Frontal cortex (tissue), 3 donors: ENCODE measurements at regions not wholly inside any gene's neighbourhood (a gene's known extent, or its start where the extent isn't known, plus 50 kb on each side); places are given as distances from the start of the nearest gene placed in this dataset.

Experiments used
- DNase-seq, 2 donors: peaks; one replicate each; pipeline ENCODE4 v3.0.0; 2012; ENCODE audit warnings: low spot score in 2 of 2
- FAIRE-seq: peaks from 2 replicates; lab custom pipeline; 2012; peaks lifted over from hg19 to GRCh38; lab: Jason Lieb, UNC
- donor health status: control.
- donor health status: control.
- donor health status: control.

DNA sequence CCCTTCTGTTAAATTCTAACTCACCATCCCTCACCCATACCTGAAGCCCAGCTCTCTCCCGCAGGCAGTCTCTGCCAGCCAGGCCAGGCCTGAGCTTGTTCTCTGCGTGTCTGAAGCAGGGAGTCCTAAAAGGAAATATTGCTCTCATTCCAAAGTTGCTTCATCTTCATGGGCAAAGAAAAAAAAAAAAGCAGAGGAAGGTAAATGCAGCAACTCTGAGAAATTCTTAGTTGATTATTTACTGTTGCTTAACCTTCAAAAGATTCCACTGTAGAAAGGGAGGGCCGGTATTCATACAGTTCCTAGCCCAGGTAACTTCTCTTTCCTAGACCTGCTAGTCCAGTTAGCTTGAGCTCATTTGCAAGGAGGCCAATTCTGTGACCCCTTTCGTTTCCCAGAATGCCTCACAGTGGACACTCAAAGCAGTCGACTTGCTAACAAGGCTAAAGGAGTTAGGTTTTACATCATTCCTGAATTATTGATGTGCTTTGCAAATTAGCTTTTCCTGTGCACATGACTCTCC, 193.5 kb upstream of the EEA1 start:
- DNase-seq (no peak), FAIRE-seq (no peak)

DNA sequence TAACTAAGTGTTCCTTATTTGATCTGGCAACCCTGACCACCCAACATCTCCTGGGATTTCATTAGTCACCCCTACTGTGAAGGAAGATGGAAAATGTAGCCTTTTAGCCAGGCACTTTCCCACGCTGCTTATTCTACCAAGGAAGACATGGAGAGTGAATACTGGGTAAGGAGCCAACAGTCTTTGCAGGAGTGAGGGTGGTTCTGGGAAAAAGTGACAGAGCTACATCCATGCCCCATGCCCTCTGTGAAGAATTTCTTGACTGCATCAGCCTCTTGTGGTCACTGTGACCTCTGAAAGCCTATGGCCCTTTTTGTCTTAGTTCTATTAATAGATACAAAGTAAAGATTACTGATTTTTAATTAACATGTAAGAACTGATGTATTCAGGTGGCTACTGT, 196.0 kb upstream of the EEA1 start:
- FAIRE-seq (no peak), DNase-seq (no peak)

DNA sequence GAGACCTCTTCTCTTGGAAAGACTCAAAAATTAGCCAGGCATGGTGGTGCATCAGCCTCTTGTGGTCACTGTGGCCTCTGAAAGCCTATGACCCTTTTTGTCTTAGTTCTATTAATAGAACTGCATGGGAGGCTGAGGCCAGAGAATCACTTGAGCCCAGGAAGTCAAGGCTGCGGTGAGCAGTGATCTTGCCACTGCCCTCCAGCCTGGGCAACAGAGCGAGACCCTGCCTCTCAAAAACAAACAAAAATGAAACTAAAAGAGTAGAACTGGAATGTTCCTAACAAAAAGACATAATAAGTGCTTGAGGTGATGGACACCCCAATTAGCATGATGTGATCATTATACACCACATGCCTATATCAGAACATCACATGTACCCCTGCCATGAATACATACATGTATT, 197.0 kb upstream of the EEA1 start:
- DNase-seq (no peak), FAIRE-seq (no peak)

DNA sequence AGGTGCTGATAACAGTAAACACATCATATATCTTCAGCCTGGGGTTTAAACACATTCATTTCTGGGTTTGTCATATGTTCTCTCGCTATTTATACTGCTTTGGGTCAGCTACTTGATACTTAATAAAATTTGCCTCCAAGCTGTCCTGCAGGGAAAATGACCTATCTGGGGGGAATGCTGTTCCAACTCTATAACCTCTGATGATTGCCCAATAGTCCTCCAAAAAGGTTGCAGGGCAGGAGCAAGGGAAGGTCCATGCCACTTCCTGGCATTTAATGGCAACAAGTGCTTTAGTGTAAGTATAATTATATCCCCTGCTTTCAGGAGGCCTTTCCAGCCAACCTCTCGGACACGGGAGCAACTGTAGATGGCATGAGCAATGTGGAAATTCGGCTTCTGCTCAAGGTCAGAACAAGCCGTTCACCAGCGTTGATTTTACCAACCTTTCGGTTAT, 198.0 kb upstream of the EEA1 start:
- DNase-seq, result no peak
- FAIRE-seq, result no peak

DNA sequence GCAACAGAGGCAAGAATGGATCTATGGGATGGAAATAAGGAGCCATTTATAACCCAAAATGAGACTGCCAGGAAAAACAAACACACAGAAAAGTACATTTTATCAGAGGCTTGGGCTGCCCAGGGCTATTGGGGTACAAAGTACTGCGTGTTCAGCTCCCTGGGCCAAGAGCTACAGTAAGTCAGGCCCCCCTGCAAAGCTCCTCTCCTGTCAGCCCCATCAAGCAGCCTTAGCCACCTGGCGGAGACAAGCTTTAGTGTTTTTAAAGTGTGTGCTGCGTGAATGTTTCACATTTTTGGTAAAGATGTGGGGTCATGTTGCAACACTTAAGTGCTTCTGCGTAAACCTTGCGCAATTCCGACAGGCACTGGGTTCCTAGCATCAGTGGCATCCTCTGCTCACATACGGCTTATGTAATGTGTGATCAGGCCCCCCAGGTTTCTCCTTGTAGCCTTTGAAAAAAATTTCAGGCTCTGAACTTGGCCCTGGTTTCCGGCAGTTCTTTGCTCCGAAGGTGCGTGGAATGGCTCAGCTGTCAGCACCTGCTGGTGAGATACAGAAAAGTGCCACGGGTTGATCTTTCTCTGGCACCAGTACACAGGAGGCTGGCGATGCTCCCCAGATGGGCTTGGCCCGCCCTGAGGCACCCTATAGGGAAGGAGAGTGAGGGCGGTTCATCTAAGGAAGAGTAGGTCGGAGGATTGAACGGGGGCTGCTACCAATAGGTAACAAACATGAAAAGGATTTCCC, 198.7 kb upstream of the EEA1 start:
- DNase-seq, result no peak
- no peak for FAIRE-seq

DNA sequence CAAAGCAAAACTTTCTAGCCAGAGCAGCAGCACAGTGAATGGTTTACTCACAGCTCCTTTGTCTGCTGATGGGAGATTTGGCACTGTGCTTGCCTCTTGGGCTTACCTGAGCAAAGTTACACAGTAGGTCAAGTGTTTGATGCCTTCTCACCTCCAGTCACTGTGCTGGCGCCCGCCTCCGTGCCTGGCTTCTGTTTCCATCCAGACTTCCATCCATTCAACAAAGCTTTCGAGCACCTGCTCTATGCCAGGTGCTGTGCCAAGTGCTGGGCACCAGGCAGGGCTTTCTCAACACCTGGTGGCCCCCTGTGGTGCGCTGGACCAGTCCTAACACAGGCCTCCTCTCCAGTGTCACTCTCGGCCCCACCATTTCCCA, 199.2 kb upstream of the EEA1 start:
- no peak for DNase-seq
- no peak for FAIRE-seq

DNA sequence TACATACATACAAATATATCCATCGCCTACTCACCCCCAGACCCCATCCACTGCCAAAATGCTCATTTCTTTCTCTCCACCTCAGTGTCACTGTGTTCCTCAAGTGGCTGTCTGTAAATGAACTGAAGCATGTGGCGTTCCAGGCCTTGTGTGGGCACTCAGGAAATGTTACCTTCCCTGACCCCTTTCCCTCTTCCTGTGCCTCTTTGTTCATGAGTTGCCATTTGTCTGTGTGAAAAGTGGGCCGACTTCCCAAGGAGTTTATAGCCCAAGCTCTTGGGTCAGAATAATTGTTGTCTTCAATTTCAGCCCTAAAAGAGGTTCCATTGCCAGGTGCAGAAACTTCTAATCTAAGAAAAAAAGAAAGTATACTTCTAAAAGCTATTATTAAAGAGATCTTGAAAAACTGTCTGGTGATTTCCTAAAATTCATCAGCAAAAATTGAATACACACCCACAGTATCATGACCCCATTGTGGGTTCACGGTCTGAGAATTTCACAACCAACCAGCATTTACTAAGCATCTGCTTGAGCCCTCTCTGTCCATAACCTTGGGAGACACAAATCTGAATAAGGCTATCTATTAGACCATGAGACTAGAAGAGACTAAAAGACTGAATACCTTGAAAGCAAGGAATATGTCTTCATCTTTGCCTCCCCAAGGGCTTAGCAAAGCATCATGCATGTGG, 201.4 kb upstream of the EEA1 start:
- DNase-seq (no peak), FAIRE-seq (no peak)

DNA sequence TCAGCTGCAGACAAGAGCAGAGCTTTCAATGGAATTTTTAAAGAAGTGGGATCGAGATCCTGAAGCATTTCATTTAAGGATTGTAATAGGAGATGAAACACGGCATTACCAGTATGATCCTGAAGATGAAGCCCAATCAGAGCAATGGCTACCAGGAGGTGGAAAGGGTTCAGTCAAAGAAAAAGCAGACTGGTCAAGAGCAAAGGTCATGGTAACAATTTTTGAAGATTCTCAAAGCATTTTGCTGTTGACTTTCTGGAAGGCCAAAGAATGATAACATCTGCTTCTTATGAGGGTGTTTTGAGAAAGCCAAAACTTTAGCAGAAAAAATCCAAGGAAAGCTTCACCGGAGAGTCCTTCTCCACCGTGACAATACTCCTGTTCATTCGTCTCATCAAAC, 204.3 kb upstream of the EEA1 start:
- DNase-seq (no peak), FAIRE-seq (no peak)

DNA sequence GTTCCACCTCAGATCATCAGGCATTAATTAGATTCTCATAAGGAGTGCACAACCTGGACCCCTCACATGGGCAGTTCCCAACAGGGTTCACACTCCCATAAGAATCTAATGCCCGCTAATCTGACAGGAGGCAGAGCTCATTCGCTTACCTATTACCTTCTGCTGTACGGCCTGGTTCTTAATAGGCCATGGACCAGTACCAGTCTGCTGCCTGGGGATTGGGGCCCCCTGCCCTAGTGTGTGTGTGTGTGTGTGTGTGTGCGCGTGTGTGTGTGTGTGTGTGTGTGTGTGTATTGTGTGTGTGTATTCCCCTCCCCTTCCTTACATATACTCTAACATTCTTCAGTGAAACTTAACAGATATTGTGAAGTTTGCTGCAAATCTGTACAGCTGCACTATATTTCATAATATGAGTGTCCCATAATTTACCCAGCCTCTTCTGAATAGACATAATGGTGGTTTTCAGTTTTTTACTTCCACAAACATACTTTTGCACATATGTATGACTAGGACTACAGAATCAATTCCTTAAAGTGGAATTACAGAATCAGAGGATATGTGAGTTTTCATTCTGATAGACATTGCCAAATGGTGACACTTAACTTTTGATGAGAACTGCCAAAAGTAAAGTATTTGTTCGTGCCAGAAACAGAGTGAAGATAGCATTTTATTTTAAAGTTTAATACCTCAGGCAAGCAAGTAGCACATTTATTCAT, 205.2 kb upstream of the EEA1 start:
- DNase-seq (no peak), FAIRE-seq (no peak)

DNA sequence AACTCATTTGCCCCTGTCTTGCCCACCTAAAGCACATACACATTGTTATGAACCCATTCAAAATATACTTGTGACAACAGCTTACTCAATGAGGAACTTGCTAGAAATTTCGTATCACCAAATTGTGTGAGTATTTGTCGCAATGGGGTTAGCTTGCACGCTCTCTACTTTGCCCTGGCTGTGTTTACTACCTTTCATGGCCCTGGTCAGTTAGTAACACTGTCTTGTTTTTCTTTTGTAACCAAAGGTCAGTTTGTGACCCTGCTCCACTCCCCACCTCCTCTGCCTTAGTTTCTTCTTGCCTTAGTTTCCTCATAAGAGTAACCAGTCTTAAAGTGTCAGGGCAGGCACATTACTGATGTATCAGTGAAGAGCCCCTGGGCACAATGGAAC, 205.8 kb upstream of the EEA1 start:
- DNase-seq (no peak), FAIRE-seq (no peak)

DNA sequence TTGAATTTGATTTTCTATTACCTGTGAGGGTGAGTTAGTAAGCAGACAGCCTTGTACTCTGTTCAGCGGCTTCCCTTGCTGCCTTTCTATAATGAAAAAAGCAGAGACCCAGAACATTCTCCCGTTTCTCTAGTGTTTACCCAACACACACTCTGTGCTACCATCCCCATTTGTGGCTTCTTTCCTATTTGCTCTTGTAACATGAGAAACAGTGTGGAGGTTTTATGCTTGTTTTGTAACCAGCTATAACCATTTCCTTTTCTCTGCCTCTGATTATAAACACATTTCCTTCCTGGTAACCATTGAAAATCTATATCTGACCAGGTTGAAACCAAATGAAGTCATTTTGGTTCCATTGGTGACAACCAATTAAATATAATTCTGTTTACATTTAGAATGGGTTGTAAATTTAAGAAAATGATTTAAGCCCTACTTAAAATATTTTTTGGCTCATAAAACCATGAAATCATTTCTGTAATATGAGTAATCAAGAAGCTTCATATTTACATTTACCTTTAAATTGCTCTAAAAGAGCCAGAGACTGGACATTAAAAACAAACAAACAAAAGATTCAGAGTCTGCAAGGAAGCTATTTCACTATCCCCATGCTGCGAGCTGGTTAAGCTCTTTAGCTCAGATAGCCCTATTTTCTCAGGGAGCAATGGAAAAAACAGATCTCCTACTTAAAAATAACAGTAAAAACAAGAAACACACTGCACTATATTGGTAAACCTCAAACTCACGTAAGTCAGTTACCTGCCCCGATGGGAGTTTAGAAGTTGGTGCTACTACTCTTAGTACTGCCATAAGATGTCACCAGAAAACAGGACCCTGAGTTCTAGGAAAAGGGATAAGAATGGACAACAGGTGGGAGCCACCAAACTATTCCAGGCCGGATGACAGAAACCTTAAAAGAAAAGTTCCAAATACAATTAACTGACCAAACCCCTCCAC, 206.5 kb upstream of the EEA1 start:
- no peak for DNase-seq

DNA sequence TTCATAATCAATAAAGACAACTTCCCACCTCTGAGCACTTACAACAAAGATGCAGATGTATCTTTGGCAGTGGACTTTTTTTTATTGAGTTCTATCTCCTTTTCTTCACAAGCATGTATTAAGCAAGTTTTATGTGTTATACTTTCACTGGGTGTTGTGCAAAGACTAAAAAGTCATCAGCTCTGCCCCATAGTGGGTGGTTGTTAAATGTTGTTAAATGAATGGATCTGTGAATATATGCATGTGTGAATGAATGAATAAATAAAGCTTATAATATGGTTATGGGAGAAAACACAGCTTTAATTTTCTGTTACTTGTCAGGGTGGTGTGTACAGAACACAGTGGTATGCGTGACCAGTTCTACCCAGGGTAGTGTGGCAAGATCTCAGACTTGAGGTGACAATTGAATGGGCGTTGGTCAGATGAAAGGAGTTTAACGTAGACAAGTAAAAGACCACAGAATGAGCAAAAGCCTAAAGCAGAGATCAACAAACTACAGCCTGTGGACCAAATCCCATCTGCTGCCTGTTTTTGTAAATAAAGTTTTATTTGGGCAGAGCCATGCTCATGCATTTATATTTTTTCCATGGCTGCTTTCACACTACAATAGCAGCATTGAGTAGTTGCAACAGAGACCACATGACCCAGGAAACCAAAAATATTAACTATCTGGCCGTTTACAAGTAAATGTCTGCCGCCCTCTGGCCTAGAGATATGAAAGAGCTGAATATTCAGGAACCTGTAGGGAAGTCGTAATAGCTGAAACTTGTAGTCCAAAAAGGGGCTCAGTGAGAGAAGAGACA, 207.4 kb upstream of the EEA1 start:
- no peak for FAIRE-seq
- no peak for DNase-seq

More for the DNA sequence above, 206.5 kb upstream of the EEA1 start:
- FAIRE-seq, result no peak

DNA sequence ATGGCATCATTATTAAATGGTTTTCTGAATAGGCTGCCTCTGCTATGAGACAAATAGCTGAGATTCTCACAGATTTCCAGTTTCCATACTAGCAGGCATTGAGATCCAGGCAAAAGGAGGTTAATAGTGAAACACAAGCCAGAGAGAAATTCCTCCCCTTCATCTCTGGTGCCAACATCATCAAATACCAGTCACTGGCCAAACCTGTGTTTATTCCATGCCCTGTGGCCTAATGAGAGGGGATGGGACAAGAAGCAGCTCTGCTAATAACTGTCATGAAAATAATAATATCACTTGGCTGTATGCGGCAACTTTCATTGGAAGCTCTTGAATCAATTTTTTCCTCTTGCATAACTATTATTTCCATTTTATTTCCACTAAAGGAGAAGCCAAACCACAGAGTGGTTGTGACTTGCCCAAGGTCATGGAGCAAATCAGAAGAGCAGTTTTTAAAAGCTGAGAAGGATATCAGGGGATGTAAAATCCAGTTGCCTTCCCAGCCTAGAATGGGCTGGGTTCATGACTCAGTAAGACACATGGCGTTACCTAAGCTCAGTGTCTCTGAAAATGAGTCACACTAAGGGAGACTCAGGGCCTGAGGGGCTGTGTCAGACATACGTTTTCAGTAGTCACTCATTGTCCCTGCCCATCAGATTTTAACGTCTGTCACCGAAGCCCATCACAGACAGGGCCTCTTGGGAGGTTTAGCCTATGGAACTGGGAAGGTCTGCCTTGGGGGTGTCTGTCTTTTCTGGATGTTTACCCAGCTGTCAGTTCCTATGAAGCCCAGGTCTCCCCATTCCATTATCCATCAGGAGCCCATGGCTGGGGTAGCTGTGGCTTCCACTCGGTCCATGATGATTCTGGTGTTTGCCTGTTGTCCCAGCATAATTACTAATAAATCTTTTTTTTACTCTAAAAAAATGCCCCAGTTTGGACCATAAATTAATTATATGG, 208.8 kb upstream of the EEA1 start:
- no peak for DNase-seq
- no peak for FAIRE-seq

DNA sequence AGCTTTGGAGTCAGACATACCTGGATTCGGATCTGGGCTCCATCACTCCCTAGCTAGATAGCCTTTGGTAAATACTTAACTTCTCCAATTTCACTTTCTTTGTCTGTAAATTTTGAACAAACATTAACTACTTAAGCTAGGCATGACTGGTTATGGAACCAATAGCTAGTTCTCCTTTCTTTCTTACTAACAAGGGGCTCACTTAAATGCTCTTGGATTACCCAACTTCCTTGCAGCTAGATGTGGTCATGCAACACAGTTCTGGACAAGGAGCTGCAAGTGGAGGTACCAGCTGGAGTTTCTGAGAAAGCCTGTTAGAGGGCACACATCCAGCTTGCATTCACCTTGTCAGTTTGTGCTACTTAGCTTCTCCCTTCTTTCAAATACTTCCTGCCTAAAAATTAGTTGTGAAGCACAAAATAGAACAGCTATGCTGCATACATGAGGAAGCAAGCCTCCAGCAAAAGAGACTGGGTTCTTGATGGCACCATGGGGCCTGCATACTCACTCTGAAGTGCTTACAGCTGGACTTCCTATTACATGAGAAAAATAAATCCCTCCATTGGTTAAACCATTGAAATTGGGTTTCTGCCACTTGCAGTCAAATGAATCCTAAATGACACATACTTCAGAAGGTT, 210.1 kb upstream of the EEA1 start:
- DNase-seq (no peak), FAIRE-seq (no peak)

DNA sequence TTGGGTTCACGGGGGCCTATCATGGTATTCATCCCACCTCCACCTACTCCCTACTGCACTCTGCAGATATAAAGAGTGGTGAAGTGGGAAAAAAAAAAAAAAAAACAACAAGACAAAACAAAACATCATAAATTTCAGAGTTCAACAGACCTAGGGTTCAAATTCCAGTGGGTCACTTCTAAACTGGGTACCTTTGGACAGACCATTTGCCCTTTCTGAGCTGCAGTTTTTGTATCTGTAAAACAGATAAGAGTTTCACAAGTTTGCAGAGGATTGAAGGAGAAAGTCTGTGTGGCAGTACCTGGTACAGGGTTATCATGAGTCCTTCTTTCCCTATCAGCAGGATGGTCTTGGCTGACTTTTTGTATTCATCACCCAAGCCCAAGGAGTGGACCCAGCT, 211.2 kb upstream of the EEA1 start:
- FAIRE-seq (no peak), DNase-seq (no peak)

DNA sequence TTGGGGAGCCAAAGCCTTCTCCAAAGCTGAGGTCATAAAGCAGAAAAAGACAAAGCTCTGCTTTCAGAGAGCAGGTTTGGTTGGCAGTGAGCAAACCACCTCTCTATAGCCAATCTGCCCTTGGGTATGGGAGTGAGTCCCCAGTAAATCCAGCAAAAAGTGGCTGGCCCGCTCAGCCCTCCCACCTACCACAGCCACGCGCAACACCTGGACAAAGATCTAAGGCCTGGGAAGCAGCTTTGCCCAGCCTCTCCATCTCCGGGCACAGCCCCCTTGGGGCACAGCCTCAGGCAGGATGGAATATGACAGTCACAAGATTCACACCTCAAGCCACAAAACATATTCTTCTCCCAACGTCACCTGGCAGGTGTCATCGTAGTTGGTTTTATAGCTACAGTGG, 211.7 kb upstream of the EEA1 start:
- DNase-seq, result no peak
- no peak for FAIRE-seq

DNA sequence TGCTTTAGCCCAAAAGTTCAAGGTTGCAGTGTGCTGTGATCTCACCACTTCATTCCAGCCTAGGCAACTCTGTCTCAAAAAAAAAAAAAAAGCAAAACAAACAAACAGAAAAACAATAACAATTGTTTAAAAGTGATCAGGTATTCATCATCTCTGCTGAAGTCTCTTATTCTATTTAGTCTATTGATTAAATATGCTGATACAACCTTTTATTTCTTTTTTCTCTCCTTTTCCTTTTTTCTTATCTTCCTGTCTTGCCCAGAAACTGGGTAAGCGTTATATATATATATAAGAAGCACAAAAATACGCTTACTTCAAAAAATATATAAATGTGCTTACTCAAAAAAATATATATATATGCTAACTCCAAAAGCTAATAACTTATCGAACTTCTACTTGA, 213.8 kb upstream of the EEA1 start:
- DNase-seq (no peak), FAIRE-seq (no peak)
